Rectal smooth muscle tissue (tissue), 1 donor: ENCODE measurements at regions not wholly inside any gene's neighbourhood (a gene's known extent, or its start where the extent isn't known, plus 50 kb on each side); places are given as distances from the start of the nearest gene placed in this dataset.
"Not testable (repeated sequence)": the region's sequence is repeated elsewhere in the genome, so short reads cannot be mapped to it uniquely, and the experiment has no call there.

Experiments used
- H3K27ac ChIP-seq: one replicate; pipeline ENCODE4 v1.7.0; 2013; ENCODE audit warnings: low read depth, low read length, inconsistent platforms
- H3K27me3 ChIP-seq: one replicate; pipeline ENCODE4 v1.7.0; 2013; ENCODE audit warnings: low read length; ENCODE audit not compliant: control insufficient read depth, insufficient read depth
- H3K36me3 ChIP-seq: one replicate; pipeline ENCODE4 v1.7.0; 2013; ENCODE audit warnings: low read length; ENCODE audit not compliant: control insufficient read depth, insufficient read depth
- H3K4me1 ChIP-seq: one replicate; pipeline ENCODE4 v1.7.0; 2013; ENCODE audit warnings: low read length; ENCODE audit not compliant: control insufficient read depth, insufficient read depth
- H3K4me3 ChIP-seq: one replicate; pipeline ENCODE4 v1.7.0; 2013; ENCODE audit warnings: low read length
- H3K9ac ChIP-seq: one replicate; pipeline ENCODE4 v1.7.0; 2013; ENCODE audit warnings: low read length

- no peaks in the 10 kb centered on the region for H3K36me3 ChIP-seq
- no peak overlapping the region for H3K9ac ChIP-seq
- H3K4me3 ChIP-seq = no peak overlapping the region
- H3K27ac ChIP-seq = no peak overlapping the region
- no peaks in the 10 kb centered on the region for H3K4me1 ChIP-seq
- no peaks in the 10 kb centered on the region for H3K27me3 ChIP-seq
Measured at GRCh38 chr12:40431169-40431568, 206.4 kb downstream of the LRRK2 start.

DNA sequence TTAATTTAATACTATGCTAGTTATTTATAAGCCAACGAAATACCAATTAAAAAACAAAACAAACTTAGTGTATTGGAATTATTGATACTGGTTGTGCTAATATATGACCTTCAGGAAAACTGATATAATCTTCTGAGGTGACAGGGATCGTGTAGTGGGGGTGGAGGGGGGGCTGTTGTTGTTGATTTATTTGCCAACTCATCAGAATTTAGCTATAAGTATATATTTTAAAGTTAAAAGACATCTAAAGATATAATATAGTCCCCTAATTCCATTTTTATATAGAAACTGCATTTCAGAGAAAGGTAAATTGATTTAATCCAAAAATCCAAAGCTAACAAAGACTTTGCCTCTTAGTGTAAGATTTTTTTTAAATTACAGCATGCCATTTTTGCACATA is 210.5 kb downstream of the LRRK2 start:
- H3K9ac ChIP-seq = no peak overlapping the region

GRCh38 chr12:40435951-40436350 is 211.2 kb downstream of the LRRK2 start:
- H3K9ac ChIP-seq = no peak overlapping the region
- H3K27me3 ChIP-seq = no peaks in the 10 kb centered on the region
- no peak overlapping the region for H3K27ac ChIP-seq
- H3K36me3 ChIP-seq = no peaks in the 10 kb centered on the region
- H3K4me3 ChIP-seq = no peak overlapping the region
- H3K4me1 ChIP-seq = no peaks in the 10 kb centered on the region

More for the DNA sequence above, 210.5 kb downstream of the LRRK2 start:
- Histone ChIP-seq H3K36me3 (no peaks in the 10 kb centered on the region), H3K4me1 (no peaks in the 10 kb centered on the region), H3K27ac (no peak overlapping the region), H3K27me3 (no peaks in the 10 kb centered on the region), H3K4me3 (no peak overlapping the region)

- Histone ChIP-seq H3K9ac (no peak overlapping the region), H3K27ac (no peak overlapping the region), H3K4me1 (no peaks in the 10 kb centered on the region), H3K27me3 (no peaks in the 10 kb centered on the region), H3K36me3 (no peaks in the 10 kb centered on the region), H3K4me3 (no peak overlapping the region)
Measured at GRCh38 chr12:40436564-40436963, 211.8 kb downstream of the LRRK2 start.

DNA sequence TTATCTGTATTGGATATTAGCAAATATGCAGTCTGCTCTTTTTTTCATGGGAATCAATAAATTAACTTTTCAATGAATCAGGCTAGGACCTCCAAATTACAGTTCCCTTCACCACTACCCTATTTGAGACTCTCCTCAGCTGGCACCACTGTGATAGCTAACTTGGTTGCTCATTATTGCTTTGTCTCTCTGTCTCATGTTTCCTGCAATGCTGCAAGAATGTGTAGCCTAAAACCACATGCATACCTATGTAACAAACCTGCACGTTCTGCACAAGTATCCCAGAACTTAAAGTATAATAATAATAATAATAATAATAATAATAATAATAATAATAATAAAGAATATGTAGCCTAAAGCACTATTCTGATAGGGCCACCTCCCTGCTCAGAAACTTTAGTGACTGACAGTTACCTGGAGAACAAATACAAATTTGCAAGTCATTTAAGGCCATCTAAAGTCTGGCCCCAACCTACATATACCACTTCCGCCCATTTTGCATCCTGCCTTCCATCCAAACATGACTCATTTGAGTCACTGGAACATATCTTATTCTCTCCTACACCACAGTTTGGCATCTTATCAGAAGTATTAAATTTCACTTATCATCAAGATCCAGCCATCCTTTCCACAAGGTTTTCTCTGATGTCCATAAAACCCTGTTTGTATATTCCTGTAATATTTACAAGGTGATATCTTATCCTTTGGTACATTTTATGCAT is 215.1 kb downstream of the LRRK2 start:
- no peaks in the 10 kb centered on the region for H3K36me3 ChIP-seq
- H3K4me3 ChIP-seq = no peak overlapping the region
- no peaks in the 10 kb centered on the region for H3K4me1 ChIP-seq
- H3K27me3 ChIP-seq = no peaks in the 10 kb centered on the region
- H3K27ac ChIP-seq = no peak overlapping the region
- H3K9ac ChIP-seq = no peak overlapping the region

- Histone ChIP-seq H3K27ac (no peak overlapping the region), H3K9ac (no peak overlapping the region), H3K27me3 (no peaks in the 10 kb centered on the region), H3K4me3 (no peak overlapping the region), H3K4me1 (no peaks in the 10 kb centered on the region), H3K36me3 (no peaks in the 10 kb centered on the region)
Measured at GRCh38 chr12:40444174-40444573, 219.4 kb downstream of the LRRK2 start.

GRCh38 chr12:40446385-40446784 is 221.6 kb downstream of the LRRK2 start:
- Histone ChIP-seq H3K36me3 (no peaks in the 10 kb centered on the region), H3K27ac (no peak overlapping the region)

DNA sequence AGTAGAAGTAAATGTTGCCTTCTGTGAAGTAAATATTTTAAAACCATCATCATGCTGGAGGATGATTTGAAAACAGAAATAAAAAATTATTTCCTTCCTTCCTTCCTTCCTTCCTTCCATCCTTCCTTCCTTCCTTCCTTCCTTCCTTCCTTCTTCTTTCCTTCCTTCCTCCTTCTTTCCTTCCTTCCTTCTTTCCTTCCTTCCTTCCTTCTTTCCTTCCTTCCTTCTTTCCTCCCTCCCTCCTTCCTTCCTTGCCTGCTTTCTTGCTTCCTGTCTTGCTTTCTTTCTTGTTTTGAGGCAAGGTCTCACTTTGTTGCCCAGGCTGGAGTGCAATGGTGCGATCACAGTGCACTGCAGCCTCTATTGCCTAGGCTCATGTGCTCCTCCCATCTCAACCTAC is 223.7 kb downstream of the LRRK2 start:
- not testable (repeated sequence) for H3K27me3 ChIP-seq, H3K27ac ChIP-seq

More at GRCh38 chr12:40446385-40446784, 221.6 kb downstream of the LRRK2 start:
- Histone ChIP-seq H3K9ac (no peak overlapping the region), H3K4me3 (no peak overlapping the region), H3K4me1 (no peaks in the 10 kb centered on the region), H3K27me3 (no peaks in the 10 kb centered on the region)

GRCh38 chr12:40451661-40452060 is 226.9 kb downstream of the LRRK2 start:
- Histone ChIP-seq H3K4me1 (no peaks in the 10 kb centered on the region), H3K4me3 (no peak overlapping the region), H3K27ac (no peak overlapping the region), H3K27me3 (no peaks in the 10 kb centered on the region), H3K9ac (no peak overlapping the region), H3K36me3 (no peaks in the 10 kb centered on the region)

More for the DNA sequence above, 223.7 kb downstream of the LRRK2 start:
- not testable (repeated sequence) for H3K36me3 ChIP-seq, H3K9ac ChIP-seq, H3K4me1 ChIP-seq, H3K4me3 ChIP-seq

GRCh38 chr12:40464121-40464520 is 228.1 kb upstream of the CNTN1 start:
- Histone ChIP-seq H3K27me3 (no peaks in the 10 kb centered on the region), H3K9ac (no peak overlapping the region), H3K4me3 (no peak overlapping the region), H3K4me1 (no peaks in the 10 kb centered on the region), H3K36me3 (no peaks in the 10 kb centered on the region), H3K27ac (no peak overlapping the region)

GRCh38 chr12:40469736-40470135 is 222.5 kb upstream of the CNTN1 start:
- no peak overlapping the region for H3K27ac ChIP-seq
- no peaks in the 10 kb centered on the region for H3K27me3 ChIP-seq
- H3K4me3 ChIP-seq = no peak overlapping the region
- H3K36me3 ChIP-seq = no peaks in the 10 kb centered on the region
- no peaks in the 10 kb centered on the region for H3K4me1 ChIP-seq
- no peak overlapping the region for H3K9ac ChIP-seq

DNA sequence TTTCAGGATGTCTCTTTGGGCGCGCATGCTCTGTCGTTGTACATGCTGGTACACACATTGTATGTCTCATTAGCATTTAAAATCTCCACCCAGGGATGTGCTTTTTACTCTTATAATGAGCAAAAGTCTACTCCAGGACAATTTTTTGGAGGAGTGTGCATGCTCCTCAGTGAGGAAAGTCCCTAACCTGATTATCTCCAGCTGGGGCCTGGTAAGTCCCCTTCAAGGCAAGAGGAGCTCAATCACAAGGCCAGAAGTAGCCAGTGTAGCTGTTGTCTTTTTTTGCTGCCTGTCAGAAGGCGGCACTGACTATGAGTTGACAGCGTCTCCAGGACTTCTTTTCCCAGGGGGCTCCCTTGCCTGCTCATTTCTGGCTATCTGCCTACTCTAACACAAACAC is 218.3 kb upstream of the CNTN1 start:
- Histone ChIP-seq H3K4me3 (no peak overlapping the region), H3K9ac (no peak overlapping the region)

GRCh38 chr12:40474630-40475029 is 217.6 kb upstream of the CNTN1 start:
- H3K36me3 ChIP-seq = no peaks in the 10 kb centered on the region
- no peaks in the 10 kb centered on the region for H3K4me1 ChIP-seq
- H3K4me3 ChIP-seq = no peak overlapping the region
- no peak overlapping the region for H3K9ac ChIP-seq
- no peaks in the 10 kb centered on the region for H3K27me3 ChIP-seq
- no peak overlapping the region for H3K27ac ChIP-seq

More for the DNA sequence above, 218.3 kb upstream of the CNTN1 start:
- no peaks in the 10 kb centered on the region for H3K4me1 ChIP-seq
- no peaks in the 10 kb centered on the region for H3K36me3 ChIP-seq
- no peak overlapping the region for H3K27ac ChIP-seq
- no peaks in the 10 kb centered on the region for H3K27me3 ChIP-seq
